A549 (cell line): ENCODE measurements at regions not wholly inside any gene's neighbourhood (a gene's known extent, or its start where the extent isn't known, plus 50 kb on each side); places are given as distances from the start of the nearest gene placed in this dataset.

Experiments used
- CHD4 ChIP-seq: fragments of 200-600 bp; sonication (generic); IDR thresholded peaks from 2 replicates; pipeline ENCODE4 v1.6.1; 2016; ENCODE audit warnings: antibody characterized with exemption, mild to moderate bottlenecking, borderline replicate concordance
- EHMT2 ChIP-seq: fragments of 200-600 bp; sonication (generic); IDR thresholded peaks from 2 replicates; pipeline ENCODE4 v1.6.1; 2016; ENCODE audit warnings: antibody characterized with exemption, low read depth, mild to moderate bottlenecking, moderate library complexity
- JUNB ChIP-seq: fragments of >200 bp; sonication (Bioruptor Twin); formaldehyde crosslinking; IDR thresholded peaks from 2 replicates; pipeline ENCODE4 v1.6.1; 2016
- POLR2A ChIP-seq: IDR thresholded peaks from 2 replicates; pipeline ENCODE4 v1.6.1; 2012; ENCODE audit warnings: mild to moderate bottlenecking, low read length
- RNF2 ChIP-seq: fragments of 200-600 bp; sonication (generic); IDR thresholded peaks from 2 replicates; pipeline ENCODE4 v1.6.1; 2016; ENCODE audit warnings: low read depth, mild to moderate bottlenecking, antibody characterized with exemption, moderate library complexity, borderline replicate concordance
- ZFP36 ChIP-seq: fragments of 450-650 bp; IDR thresholded peaks from 2 replicates; pipeline ENCODE4 v1.6.1; 2014; ENCODE audit warnings: borderline replicate concordance; ENCODE audit not compliant: partially characterized antibody
- TF ChIP-seq, protein P1 (sequence below): fragments of 250-450 bp; sonication (Bioruptor Pico); IDR thresholded peaks from 2 replicates; pipeline ENCODE4 v1.5.0; 2020; ENCODE audit warnings: low read depth, mild to moderate bottlenecking, moderate library complexity
- TF ChIP-seq, protein P2 (sequence below): fragments of >200 bp; sonication (Bioruptor Twin); formaldehyde crosslinking; IDR thresholded peaks from 3 replicates; pipeline ENCODE4 v1.5.1; 2016
- TF ChIP-seq, protein P3 (sequence below): IDR thresholded peaks from 2 replicates; pipeline ENCODE4 v1.6.1; 2012

DNA sequence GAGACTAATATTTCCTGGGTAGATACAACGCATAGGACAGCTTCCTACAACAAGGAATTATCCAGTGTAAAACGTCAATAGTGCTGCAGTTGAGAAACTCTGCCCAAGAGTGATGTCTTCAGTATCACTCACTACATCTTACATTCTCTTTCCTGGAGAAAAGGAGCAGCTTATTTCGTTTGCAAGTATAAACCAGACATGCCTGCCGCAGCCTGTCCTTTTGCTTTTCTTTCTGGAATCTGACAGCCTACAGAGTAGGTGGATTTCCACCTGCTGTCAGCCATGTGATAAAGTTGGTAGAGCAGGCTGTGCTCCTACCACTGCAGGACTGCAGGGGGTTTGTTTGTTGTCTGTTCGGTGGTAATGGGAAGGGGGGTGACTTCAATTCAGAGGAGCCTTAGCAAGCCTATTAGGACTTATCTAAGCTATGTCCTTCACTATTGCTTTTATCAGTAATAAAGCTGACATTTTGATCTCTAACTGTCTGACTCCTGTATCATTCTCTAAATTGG, 439.1 kb downstream of the GRB14 start:
- no peak for TF ChIP-seq ZFP36
- TF ChIP-seq, protein P1, sequence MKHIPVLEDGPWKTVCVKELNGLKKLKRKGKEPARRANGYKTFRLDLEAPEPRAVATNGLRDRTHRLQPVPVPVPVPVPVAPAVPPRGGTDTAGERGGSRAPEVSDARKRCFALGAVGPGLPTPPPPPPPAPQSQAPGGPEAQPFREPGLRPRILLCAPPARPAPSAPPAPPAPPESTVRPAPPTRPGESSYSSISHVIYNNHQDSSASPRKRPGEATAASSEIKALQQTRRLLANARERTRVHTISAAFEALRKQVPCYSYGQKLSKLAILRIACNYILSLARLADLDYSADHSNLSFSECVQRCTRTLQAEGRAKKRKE (CRISPR knock-in tag), result no peak
- no peak for TF ChIP-seq JUNB
- TF ChIP-seq, protein P2, sequence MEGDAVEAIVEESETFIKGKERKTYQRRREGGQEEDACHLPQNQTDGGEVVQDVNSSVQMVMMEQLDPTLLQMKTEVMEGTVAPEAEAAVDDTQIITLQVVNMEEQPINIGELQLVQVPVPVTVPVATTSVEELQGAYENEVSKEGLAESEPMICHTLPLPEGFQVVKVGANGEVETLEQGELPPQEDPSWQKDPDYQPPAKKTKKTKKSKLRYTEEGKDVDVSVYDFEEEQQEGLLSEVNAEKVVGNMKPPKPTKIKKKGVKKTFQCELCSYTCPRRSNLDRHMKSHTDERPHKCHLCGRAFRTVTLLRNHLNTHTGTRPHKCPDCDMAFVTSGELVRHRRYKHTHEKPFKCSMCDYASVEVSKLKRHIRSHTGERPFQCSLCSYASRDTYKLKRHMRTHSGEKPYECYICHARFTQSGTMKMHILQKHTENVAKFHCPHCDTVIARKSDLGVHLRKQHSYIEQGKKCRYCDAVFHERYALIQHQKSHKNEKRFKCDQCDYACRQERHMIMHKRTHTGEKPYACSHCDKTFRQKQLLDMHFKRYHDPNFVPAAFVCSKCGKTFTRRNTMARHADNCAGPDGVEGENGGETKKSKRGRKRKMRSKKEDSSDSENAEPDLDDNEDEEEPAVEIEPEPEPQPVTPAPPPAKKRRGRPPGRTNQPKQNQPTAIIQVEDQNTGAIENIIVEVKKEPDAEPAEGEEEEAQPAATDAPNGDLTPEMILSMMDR, result no peak
- no peak for TF ChIP-seq CHD4
- TF ChIP-seq, protein P3, sequence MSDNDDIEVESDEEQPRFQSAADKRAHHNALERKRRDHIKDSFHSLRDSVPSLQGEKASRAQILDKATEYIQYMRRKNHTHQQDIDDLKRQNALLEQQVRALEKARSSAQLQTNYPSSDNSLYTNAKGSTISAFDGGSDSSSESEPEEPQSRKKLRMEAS, result no peak
- no peak for TF ChIP-seq POLR2A
- TF ChIP-seq EHMT2, result no peak
- TF ChIP-seq RNF2, result no peak
